PC-9 (cell line): ENCODE measurements at regions not wholly inside any gene's neighbourhood (a gene's known extent, or its start where the extent isn't known, plus 50 kb on each side); places are given as distances from the start of the nearest gene placed in this dataset.

Experiments used
- BruUV-seq: library from RNA; stranded (reverse); fragments of 400-500 nt; replicated peaks from 2 replicates; lab custom pipeline; 2021; lab: Mats Ljungman, UMichigan
- CTCF ChIA-PET: fragments of 300-600 bp; sonication (Branson Sonifier 250); formaldehyde crosslinking; loops from one replicate; lab custom pipeline; 2022; ENCODE audit warnings: antibody characterized with exemption; lab: Charles Lee
- POLR2A ChIA-PET: fragments of 300-600 bp; sonication (Branson Sonifier 250); formaldehyde crosslinking; loops from one replicate; lab custom pipeline; 2022; ENCODE audit warnings: antibody characterized with exemption; ENCODE audit not compliant: unreplicated experiment; lab: Charles Lee
- DNase-seq, 2 experiments: peaks; one replicate each; pipeline versions ENCODE4 v3.0.0 to v3.0.0-alpha.2; 2015 to 2022; ENCODE audit warnings: mixed read lengths in 1 of 2
- H2AFZ ChIP-seq: fragments of 200-600 bp; sonication (generic); 2 replicates; pipeline ENCODE4 v1.8.1; 2017; ENCODE audit warnings: antibody characterized with exemption
- H3F3A ChIP-seq: fragments of 200-600 bp; sonication (generic); 2 replicates; pipeline ENCODE4 v1.8.1; 2017; ENCODE audit warnings: antibody characterized with exemption, mild to moderate bottlenecking, low read depth; ENCODE audit not compliant: insufficient read depth
- H3K27ac ChIP-seq: fragments of 200-600 bp; sonication (generic); 2 replicates; pipeline ENCODE4 v1.6.1; 2016; ENCODE audit warnings: mixed run types
- H3K27me3 ChIP-seq: fragments of 200-600 bp; sonication (generic); 2 replicates; pipeline ENCODE4 v1.6.1; 2016; ENCODE audit warnings: low read depth, mixed run types; ENCODE audit not compliant: insufficient read depth
- H3K36me3 ChIP-seq: fragments of 200-600 bp; sonication (generic); 2 replicates; pipeline ENCODE4 v1.6.1; 2016; ENCODE audit warnings: low read depth, mixed run types
- H3K4me1 ChIP-seq: fragments of 200-600 bp; sonication (generic); replicated peaks from 2 replicates; pipeline ENCODE4 v1.6.1; 2016; ENCODE audit warnings: mixed run types; ENCODE audit not compliant: insufficient read depth
- H3K4me2 ChIP-seq: fragments of 200-600 bp; sonication (generic); 2 replicates; pipeline ENCODE4 v1.6.1; 2017; ENCODE audit warnings: mixed run types
- H3K4me3 ChIP-seq: fragments of 200-600 bp; sonication (generic); 2 replicates; pipeline ENCODE4 v1.6.1; 2016; ENCODE audit warnings: mixed run types
- H3K79me2 ChIP-seq: fragments of 200-600 bp; sonication (generic); 2 replicates; pipeline ENCODE4 v1.6.1; 2017; ENCODE audit warnings: low read depth, mixed run types
- H3K9me2 ChIP-seq: fragments of 200-600 bp; sonication (generic); 2 replicates; pipeline ENCODE4 v1.8.1; 2017; ENCODE audit warnings: mild to moderate bottlenecking; ENCODE audit not compliant: insufficient read depth
- H3K9me3 ChIP-seq: fragments of 200-600 bp; sonication (generic); 2 replicates; pipeline ENCODE4 v1.8.1; 2016; ENCODE audit warnings: low read depth; ENCODE audit not compliant: insufficient read depth
- H4K20me1 ChIP-seq: fragments of 200-600 bp; sonication (generic); 2 replicates; pipeline ENCODE4 v1.8.1; 2017; ENCODE audit not compliant: insufficient read depth
- EZH2 ChIP-seq: fragments of 200-600 bp; sonication (generic); IDR thresholded peaks from 2 replicates; pipeline ENCODE4 v1.8.0; 2017; ENCODE audit warnings: antibody characterized with exemption, low read depth
- intact Hi-C: fragments of 100-400 bp; cut with micrococcal nuclease; formaldehyde crosslinking; loops from one replicate; pipeline ENCODE4 v1.10.0; 2022; ENCODE audit not compliant: unreplicated experiment
- TF ChIP-seq, protein P1 (sequence below): fragments of 200-600 bp; sonication (generic); conservative IDR thresholded peaks from 2 replicates; pipeline ENCODE4 v1.6.1; 2017; ENCODE audit warnings: mixed run types, antibody characterized with exemption, mild to moderate bottlenecking, moderate library complexity

DNA sequence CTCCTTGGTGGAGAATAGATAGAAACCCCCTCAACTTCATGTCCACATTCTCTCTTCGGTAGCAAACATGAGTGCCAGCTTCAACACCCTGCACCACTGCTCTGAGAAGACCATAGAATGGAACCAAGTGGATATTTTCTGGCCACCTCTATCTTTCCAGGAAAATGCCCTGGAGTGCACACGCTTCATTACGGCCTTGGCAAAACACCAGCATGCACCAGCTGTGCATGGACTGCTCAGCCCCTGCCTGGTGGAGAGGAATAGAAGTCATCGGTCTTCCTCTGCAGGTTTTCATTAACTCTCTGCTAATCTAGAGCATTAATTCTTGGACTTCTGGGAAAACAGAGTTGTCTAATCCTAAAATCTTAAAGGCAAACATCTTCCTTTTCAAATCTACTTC, 211.6 kb upstream of the TMEM161B start:
- H3K79me2 ChIP-seq, result no peaks in the 10 kb centered on the region
- BruUV-seq, result no TSS peak
- H3F3A ChIP-seq, result no peaks in the 10 kb centered on the region
- intact Hi-C loops, result no loop called here
- DNase-seq, result no peak
- no peaks in the 10 kb centered on the region for H4K20me1 ChIP-seq
- H3K9me2 ChIP-seq, result no peaks in the 10 kb centered on the region
- H3K4me2 ChIP-seq, result no peak overlapping the region
- ChIA-PET POLR2A (no interaction called here), CTCF (no interaction called here)
- H3K27me3 ChIP-seq, result no peaks in the 10 kb centered on the region
- H3K27ac ChIP-seq, result no peak overlapping the region
- H3K4me3 ChIP-seq, result no peak overlapping the region
- H3K9me3 ChIP-seq, result no peaks in the 10 kb centered on the region
- TF ChIP-seq EZH2, result no peak
- TF ChIP-seq, protein P1, sequence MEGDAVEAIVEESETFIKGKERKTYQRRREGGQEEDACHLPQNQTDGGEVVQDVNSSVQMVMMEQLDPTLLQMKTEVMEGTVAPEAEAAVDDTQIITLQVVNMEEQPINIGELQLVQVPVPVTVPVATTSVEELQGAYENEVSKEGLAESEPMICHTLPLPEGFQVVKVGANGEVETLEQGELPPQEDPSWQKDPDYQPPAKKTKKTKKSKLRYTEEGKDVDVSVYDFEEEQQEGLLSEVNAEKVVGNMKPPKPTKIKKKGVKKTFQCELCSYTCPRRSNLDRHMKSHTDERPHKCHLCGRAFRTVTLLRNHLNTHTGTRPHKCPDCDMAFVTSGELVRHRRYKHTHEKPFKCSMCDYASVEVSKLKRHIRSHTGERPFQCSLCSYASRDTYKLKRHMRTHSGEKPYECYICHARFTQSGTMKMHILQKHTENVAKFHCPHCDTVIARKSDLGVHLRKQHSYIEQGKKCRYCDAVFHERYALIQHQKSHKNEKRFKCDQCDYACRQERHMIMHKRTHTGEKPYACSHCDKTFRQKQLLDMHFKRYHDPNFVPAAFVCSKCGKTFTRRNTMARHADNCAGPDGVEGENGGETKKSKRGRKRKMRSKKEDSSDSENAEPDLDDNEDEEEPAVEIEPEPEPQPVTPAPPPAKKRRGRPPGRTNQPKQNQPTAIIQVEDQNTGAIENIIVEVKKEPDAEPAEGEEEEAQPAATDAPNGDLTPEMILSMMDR, result no peak
- no peak overlapping the region for H2AFZ ChIP-seq
- H3K36me3 ChIP-seq, result no peaks in the 10 kb centered on the region
- H3K4me1 ChIP-seq, result no peaks in the 10 kb centered on the region

GRCh38 chr5:88474574-88474973, 205.9 kb upstream of the TMEM161B start:
- no peak for TF ChIP-seq EZH2
- TF ChIP-seq, protein P1, result no peak
- Histone ChIP-seq H3K36me3 (no peaks in the 10 kb centered on the region), H3K4me1 (no peaks in the 10 kb centered on the region), H3K4me3 (no peak overlapping the region), H4K20me1 (no peaks in the 10 kb centered on the region), H3F3A (no peaks in the 10 kb centered on the region), H3K27ac (no peak overlapping the region), H3K27me3 (no peaks in the 10 kb centered on the region), H2AFZ (no peak overlapping the region), H3K4me2 (no peak overlapping the region), H3K79me2 (no peaks in the 10 kb centered on the region), H3K9me2 (no peaks in the 10 kb centered on the region), H3K9me3 (no peaks in the 10 kb centered on the region)
- DNase-seq, result no peak
- intact Hi-C loops, result no loop called here
- POLR2A ChIA-PET, result no interaction called here
- CTCF ChIA-PET, result no interaction called here
- BruUV-seq, result no TSS peak

GRCh38 chr5:88470745-88471144, 202.1 kb upstream of the TMEM161B start:
- CTCF ChIA-PET, result no interaction called here
- no peak overlapping the region for H3K4me3 ChIP-seq
- POLR2A ChIA-PET, result no interaction called here
- TF ChIP-seq EZH2, result no peak
- TF ChIP-seq, protein P1, result no peak
- no TSS peak for BruUV-seq
- H2AFZ ChIP-seq, result no peak overlapping the region
- H3K9me3 ChIP-seq, result no peaks in the 10 kb centered on the region
- no peaks in the 10 kb centered on the region for H3F3A ChIP-seq
- no peaks in the 10 kb centered on the region for H3K9me2 ChIP-seq
- no peak overlapping the region for H3K4me2 ChIP-seq
- H3K27me3 ChIP-seq, result no peaks in the 10 kb centered on the region
- no peaks in the 10 kb centered on the region for H3K79me2 ChIP-seq
- no peaks in the 10 kb centered on the region for H3K36me3 ChIP-seq
- H4K20me1 ChIP-seq, result no peaks in the 10 kb centered on the region
- DNase-seq, result no peak
- intact Hi-C loops, result no loop called here
- peaks cover 9% of the 10 kb centered on the region; the same call in 1 of the 2 replicates for H3K4me1 ChIP-seq
- no peak overlapping the region for H3K27ac ChIP-seq
